Panc1 (cell line): ENCODE measurements at regions not wholly inside any gene's neighbourhood (a gene's known extent, or its start where the extent isn't known, plus 50 kb on each side); places are given as distances from the start of the nearest gene placed in this dataset.
"Not testable (repeated sequence)": the region's sequence is repeated elsewhere in the genome, so short reads cannot be mapped to it uniquely, and the experiment has no call there.

Experiments
- ATAC-seq: fragments of 200-7000 bp; cut with Tn5 transposase; 2 replicates; pipeline ENCODE4 v1.9.1; 2020; ENCODE audit warnings: mild to moderate bottlenecking, moderate library complexity
- BruUV-seq: library from RNA; stranded (reverse); fragments of 400-500 nt; replicated peaks from 2 replicates; lab custom pipeline; 2021; lab: Mats Ljungman, UMichigan
- CTCF ChIA-PET: fragments of 300-600 bp; sonication (Branson Sonifier 250); formaldehyde crosslinking; loops from one replicate; lab custom pipeline; 2022; ENCODE audit warnings: antibody characterized with exemption; lab: Charles Lee
- POLR2A ChIA-PET: fragments of 300-600 bp; sonication (Branson Sonifier 250); formaldehyde crosslinking; loops from one replicate; lab custom pipeline; 2022; ENCODE audit warnings: antibody characterized with exemption; lab: Charles Lee
- DNase-seq: peaks from one replicate; pipeline ENCODE4 v3.0.0-alpha.2; 2010; ENCODE audit warnings: low read depth, low spot score
- H3K27ac ChIP-seq: 2 replicates; pipeline ENCODE4 v1.5.1; 2011; ENCODE audit warnings: mild to moderate bottlenecking, low read length, inconsistent platforms
- H3K27me3 ChIP-seq: fragments of 200-500 bp; sonication (Bioruptor generic); 2 replicates; pipeline ENCODE4 v1.6.0; 2014; ENCODE audit warnings: low read length, inconsistent platforms; ENCODE audit not compliant: control insufficient read depth, insufficient read depth
- H3K36me3 ChIP-seq: fragments of 200-500 bp; sonication (Bioruptor generic); 2 replicates; pipeline ENCODE4 v1.5.1; 2014; ENCODE audit warnings: inconsistent platforms, mild to moderate bottlenecking, low read length, moderate library complexity; ENCODE audit not compliant: control insufficient read depth, insufficient read depth
- H3K4me1 ChIP-seq: 2 replicates; pipeline ENCODE4 v1.5.1; 2011; ENCODE audit warnings: inconsistent platforms, mild to moderate bottlenecking, low read length, moderate library complexity; ENCODE audit not compliant: control insufficient read depth, insufficient read depth
- H3K4me3 ChIP-seq, 2 experiments: 2 replicates each; pipeline ENCODE4 v1.5.1; 2011 to 2012; ENCODE audit warnings: low read depth in 2 of 2, low read length in 2 of 2, mild to moderate bottlenecking in 2 of 2, inconsistent platforms in 1 of 2, moderate library complexity in 1 of 2
- H3K9me3 ChIP-seq: fragments of 200-500 bp; sonication (Bioruptor generic); 2 replicates; pipeline ENCODE4 v1.5.1; 2014; ENCODE audit warnings: low read depth, mild to moderate bottlenecking, inconsistent platforms, low read length, moderate library complexity; ENCODE audit not compliant: control insufficient read depth, insufficient read depth
- CTCF ChIP-seq: fragments of 450-650 bp; IDR thresholded peaks from 2 replicates; pipeline ENCODE4 v1.5.1; 2017; ENCODE audit warnings: mild to moderate bottlenecking
- POLR2AphosphoS5 ChIP-seq: IDR thresholded peaks from 2 replicates; pipeline ENCODE4 v1.6.1; 2012; ENCODE audit warnings: mild to moderate bottlenecking, low read depth, low read length, moderate library complexity
- REST ChIP-seq, 2 experiments: IDR thresholded peaks; 2 replicates each; pipeline ENCODE4 v1.6.1; 2011 to 2012; ENCODE audit warnings: low read depth in 2 of 2, control low read depth in 1 of 2, low read length in 1 of 2, mild to moderate bottlenecking in 1 of 2, moderate library complexity in 1 of 2; ENCODE audit not compliant: insufficient read depth in 1 of 2
- SIN3A ChIP-seq: IDR thresholded peaks from 2 replicates; pipeline ENCODE4 v1.6.1; 2012; ENCODE audit warnings: low read depth, mild to moderate bottlenecking, low read length, moderate library complexity, borderline replicate concordance; ENCODE audit not compliant: insufficient read depth
- TCF7L2 ChIP-seq: IDR thresholded peaks from 2 replicates; pipeline ENCODE4 v1.6.1; 2011; ENCODE audit warnings: mild to moderate bottlenecking, low read depth, low read length, inconsistent platforms
- in situ Hi-C: cut with HindIII; loops from 2 replicates; pipeline ENCODE4 v1.10.0; 2016; ENCODE audit warnings: low sequenced_read_pairs, low pct_unique_long_range_greater_than_20kb
- intact Hi-C: fragments of 100-400 bp; cut with micrococcal nuclease; formaldehyde crosslinking; loops from one replicate; pipeline ENCODE4 v1.10.0; 2022; ENCODE audit not compliant: unreplicated experiment

GRCh38 chr13:81340118-81341069 is 999.5 kb upstream of the SPRY2 start:
- intact Hi-C loops, CTCF ChIA-PET, H3K9me3 ChIP-seq, H3K4me3 ChIP-seq, H3K27ac ChIP-seq, DNase-seq, H3K27me3 ChIP-seq, H3K4me1 ChIP-seq, H3K36me3 ChIP-seq, ATAC-seq, POLR2A ChIA-PET, in situ Hi-C loops, BruUV-seq: not testable (repeated sequence)

GRCh38 chr13:81339666-81340065 is 998.7 kb upstream of the SPRY2 start:
- H3K27ac ChIP-seq, DNase-seq, ATAC-seq, H3K4me3 ChIP-seq, H3K27me3 ChIP-seq, H3K36me3 ChIP-seq, POLR2A ChIA-PET, H3K4me1 ChIP-seq, CTCF ChIA-PET, BruUV-seq, in situ Hi-C loops, intact Hi-C loops, H3K9me3 ChIP-seq: not testable (repeated sequence)

- Histone ChIP-seq H3K9me3 (no peaks in the 10 kb centered on the region), H3K27ac (no peak overlapping the region), H3K4me1 (no peaks in the 10 kb centered on the region), H3K27me3 (no peaks in the 10 kb centered on the region), H3K36me3 (no peaks in the 10 kb centered on the region), H3K4me3 (no peak overlapping the region)
- ChIA-PET POLR2A (no interaction called here), CTCF (no interaction called here)
- intact Hi-C loops, result no loop called here
- in situ Hi-C loops, result no loop called here
- TF ChIP-seq POLR2AphosphoS5 (no peak), REST (IDR thresholded peaks at IDR 0.05; ENCODE audit: insufficient read depth in 1 of 2, low read depth in 2 of 2, low read length in 1 of 2) (no peak), TCF7L2 (no peak), SIN3A (no peak), CTCF (no peak)
- DNase-seq, result no peak
- no peak for ATAC-seq
- no TSS peak for BruUV-seq
These were observed 993.6 kb upstream of the SPRY2 start for GRCh38 chr13:81334481-81334880.
